Ishikawa (cell line): ENCODE measurements at regions not wholly inside any gene's neighbourhood (a gene's known extent, or its start where the extent isn't known, plus 50 kb on each side); places are given as distances from the start of the nearest gene placed in this dataset.

Source experiments
- CEBPB ChIP-seq: IDR thresholded peaks from 2 replicates; pipeline ENCODE4 v1.6.1; 2012
- CREB1 ChIP-seq: IDR thresholded peaks from 2 replicates; pipeline ENCODE4 v1.6.1; 2012; ENCODE audit warnings: low read depth
- EGR1 ChIP-seq: IDR thresholded peaks from 2 replicates; pipeline ENCODE4 v1.6.1; 2012
- EP300 ChIP-seq: IDR thresholded peaks from 2 replicates; pipeline ENCODE4 v1.6.1; 2012; ENCODE audit warnings: borderline replicate concordance
- FOXM1 ChIP-seq: IDR thresholded peaks from 2 replicates; pipeline ENCODE4 v1.6.1; 2012; ENCODE audit warnings: low read depth, borderline replicate concordance
- NFIC ChIP-seq: IDR thresholded peaks from 2 replicates; pipeline ENCODE4 v1.6.1; 2012
- RAD21 ChIP-seq: IDR thresholded peaks from 2 replicates; pipeline ENCODE4 v1.6.1; 2012; ENCODE audit warnings: low read depth
- REST ChIP-seq: IDR thresholded peaks from 2 replicates; pipeline ENCODE4 v1.6.1; 2012; ENCODE audit warnings: low read depth, mild to moderate bottlenecking
- TAF1 ChIP-seq: IDR thresholded peaks from 2 replicates; pipeline ENCODE4 v1.6.1; 2012; ENCODE audit warnings: low read depth, mild to moderate bottlenecking
- TCF12 ChIP-seq: IDR thresholded peaks from 2 replicates; pipeline ENCODE4 v1.6.1; 2012; ENCODE audit warnings: low read depth
- TEAD4 ChIP-seq: IDR thresholded peaks from 2 replicates; pipeline ENCODE4 v1.6.1; 2012
- YY1 ChIP-seq: IDR thresholded peaks from 2 replicates; pipeline ENCODE4 v1.6.1; 2012; ENCODE audit warnings: low read depth
- ZBTB7A ChIP-seq: IDR thresholded peaks from 2 replicates; pipeline ENCODE4 v1.6.1; 2012; ENCODE audit warnings: low read depth
- TF ChIP-seq, protein P1 (sequence below): IDR thresholded peaks from 2 replicates; pipeline ENCODE4 v1.6.1; 2012
- TF ChIP-seq, protein P2 (sequence below): IDR thresholded peaks from 2 replicates; pipeline ENCODE4 v1.6.1; 2012

DNA sequence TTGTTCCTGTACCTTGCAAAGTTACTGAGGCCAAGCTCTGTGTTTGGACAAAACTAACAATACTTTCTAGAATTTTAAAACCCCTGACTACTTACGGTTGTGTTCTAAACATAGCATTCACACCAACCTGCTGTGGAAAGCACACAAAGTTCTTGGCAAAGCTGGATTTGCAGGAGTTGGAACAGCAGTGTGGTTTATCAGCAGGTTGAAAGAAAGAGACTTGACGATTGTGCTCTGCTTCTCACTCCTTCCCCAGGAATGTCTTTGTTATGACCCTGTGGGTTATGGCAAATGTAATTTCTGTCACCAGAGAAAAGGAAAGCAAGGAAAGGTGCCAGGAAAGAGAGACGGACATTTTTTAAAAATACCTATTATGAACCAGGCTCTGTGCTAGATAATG lies 165.5 kb upstream of the TGFBR2 start:
- no peak for TF ChIP-seq TAF1
- no peak for TF ChIP-seq RAD21
- TF ChIP-seq TEAD4 = no peak
- TF ChIP-seq, protein P1, sequence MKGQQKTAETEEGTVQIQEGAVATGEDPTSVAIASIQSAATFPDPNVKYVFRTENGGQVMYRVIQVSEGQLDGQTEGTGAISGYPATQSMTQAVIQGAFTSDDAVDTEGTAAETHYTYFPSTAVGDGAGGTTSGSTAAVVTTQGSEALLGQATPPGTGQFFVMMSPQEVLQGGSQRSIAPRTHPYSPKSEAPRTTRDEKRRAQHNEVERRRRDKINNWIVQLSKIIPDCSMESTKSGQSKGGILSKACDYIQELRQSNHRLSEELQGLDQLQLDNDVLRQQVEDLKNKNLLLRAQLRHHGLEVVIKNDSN = no peak
- no peak for TF ChIP-seq NFIC
- no peak for TF ChIP-seq ZBTB7A
- no peak for TF ChIP-seq CEBPB
- TF ChIP-seq EP300 = no peak
- TF ChIP-seq, protein P2, sequence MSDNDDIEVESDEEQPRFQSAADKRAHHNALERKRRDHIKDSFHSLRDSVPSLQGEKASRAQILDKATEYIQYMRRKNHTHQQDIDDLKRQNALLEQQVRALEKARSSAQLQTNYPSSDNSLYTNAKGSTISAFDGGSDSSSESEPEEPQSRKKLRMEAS = no peak
- TF ChIP-seq YY1 = no peak
- no peak for TF ChIP-seq CREB1
- TF ChIP-seq FOXM1 = no peak
- no peak for TF ChIP-seq TCF12

GRCh38 chr3:30443756-30444673 lies 162.4 kb upstream of the TGFBR2 start:
- TF ChIP-seq EP300 (no peak), TAF1 (no peak), ZBTB7A (no peak), FOXM1 (no peak), CEBPB (no peak), RAD21 (no peak), YY1 (no peak), TEAD4 (no peak), NFIC (no peak), EGR1 (no peak), TCF12 (no peak), REST (no peak), CREB1 (no peak)
- TF ChIP-seq, protein P1 = no peak
- TF ChIP-seq, protein P2 = no peak

- TF ChIP-seq, protein P1 = no peak
- TF ChIP-seq, protein P2 = no peak
- TF ChIP-seq EGR1 (no peak), ZBTB7A (no peak), REST (no peak), FOXM1 (no peak), TAF1 (no peak), CREB1 (no peak), NFIC (no peak), EP300 (no peak), TCF12 (no peak), RAD21 (no peak), YY1 (no peak), CEBPB (no peak)
These were observed 157.7 kb upstream of the TGFBR2 start for GRCh38 chr3:30448450-30449289.

GRCh38 chr3:30449290-30449632 lies 157.1 kb upstream of the TGFBR2 start:
- no peak for TF ChIP-seq RAD21
- TF ChIP-seq NFIC = no peak
- no peak for TF ChIP-seq EGR1
- TF ChIP-seq TEAD4 = no peak
- no peak for TF ChIP-seq FOXM1
- no peak for TF ChIP-seq TCF12
- TF ChIP-seq EP300 = no peak
- TF ChIP-seq, protein P1 = no peak
- no peak for TF ChIP-seq TAF1
- TF ChIP-seq ZBTB7A = no peak
- no peak for TF ChIP-seq YY1
- TF ChIP-seq REST = no peak
- no peak for TF ChIP-seq CREB1
- TF ChIP-seq CEBPB = no peak
